KMS-11 (cell line): ENCODE measurements at regions not wholly inside any gene's neighbourhood (a gene's known extent, or its start where the extent isn't known, plus 50 kb on each side); places are given as distances from the start of the nearest gene placed in this dataset.

Source experiments
- H2AFZ ChIP-seq: fragments of 200-600 bp; sonication (generic); 2 replicates; pipeline ENCODE4 v1.6.1; 2016; ENCODE audit warnings: antibody characterized with exemption, mixed run types, low read depth
- H3K27ac ChIP-seq: fragments of 200-600 bp; sonication (generic); 2 replicates; pipeline ENCODE4 v1.6.1; 2016; ENCODE audit warnings: mild to moderate bottlenecking, mixed run types
- H3K27me3 ChIP-seq: fragments of 200-600 bp; sonication (generic); 2 replicates; pipeline ENCODE4 v1.6.1; 2017; ENCODE audit warnings: mild to moderate bottlenecking, low read depth, mixed run types, moderate library complexity; ENCODE audit not compliant: insufficient read depth
- H3K36me3 ChIP-seq: fragments of 200-600 bp; sonication (generic); 2 replicates; pipeline ENCODE4 v1.6.1; 2017; ENCODE audit warnings: mild to moderate bottlenecking, mixed run types; ENCODE audit not compliant: insufficient read depth
- H3K4me1 ChIP-seq: fragments of 200-600 bp; sonication (generic); 2 replicates; pipeline ENCODE4 v1.6.1; 2016; ENCODE audit warnings: mild to moderate bottlenecking, low read depth, mixed run types; ENCODE audit not compliant: poor library complexity, severe bottlenecking
- H3K4me2 ChIP-seq: fragments of 200-600 bp; sonication (generic); 2 replicates; pipeline ENCODE4 v1.7.0; 2016; ENCODE audit warnings: mild to moderate bottlenecking, mixed run types
- H3K4me3 ChIP-seq: fragments of 200-600 bp; sonication (generic); IDR thresholded peaks from 2 replicates; pipeline ENCODE4 v1.6.1; 2017; ENCODE audit warnings: low read depth, low read length, mixed read lengths; ENCODE audit not compliant: insufficient read depth
- H3K79me2 ChIP-seq: fragments of 200-600 bp; sonication (generic); 2 replicates; pipeline ENCODE4 v1.6.1; 2016; ENCODE audit warnings: low read depth, mixed run types; ENCODE audit not compliant: insufficient read depth
- H3K9ac ChIP-seq: fragments of 200-600 bp; sonication (generic); 2 replicates; pipeline ENCODE4 v1.6.1; 2016; ENCODE audit warnings: mild to moderate bottlenecking, mixed run types
- H4K20me1 ChIP-seq: fragments of 200-600 bp; sonication (generic); 2 replicates; pipeline ENCODE4 v1.6.1; 2016; ENCODE audit warnings: mild to moderate bottlenecking, mixed run types; ENCODE audit not compliant: insufficient read depth
- CTCF ChIP-seq: fragments of 200-600 bp; sonication (generic); conservative IDR thresholded peaks from 2 replicates; pipeline ENCODE4 v1.6.1; 2017; ENCODE audit warnings: low read depth, mild to moderate bottlenecking, antibody characterized with exemption, low read length, moderate library complexity, mixed read lengths

- Histone ChIP-seq H3K36me3 (no peaks in the 10 kb centered on the region), H3K4me3 (no peak overlapping the region), H3K27ac (no peak overlapping the region), H4K20me1 (no peaks in the 10 kb centered on the region), H3K9ac (no peak overlapping the region), H3K4me1 (peaks cover 4% of the 10 kb centered on the region), H3K79me2 (no peaks in the 10 kb centered on the region), H2AFZ (no peak overlapping the region), H3K4me2 (no peak overlapping the region), H3K27me3 (no peaks in the 10 kb centered on the region)
- no peak for TF ChIP-seq CTCF
Measured at GRCh38 chr4:20086799-20087521, 164.7 kb upstream of the SLIT2 start.

DNA sequence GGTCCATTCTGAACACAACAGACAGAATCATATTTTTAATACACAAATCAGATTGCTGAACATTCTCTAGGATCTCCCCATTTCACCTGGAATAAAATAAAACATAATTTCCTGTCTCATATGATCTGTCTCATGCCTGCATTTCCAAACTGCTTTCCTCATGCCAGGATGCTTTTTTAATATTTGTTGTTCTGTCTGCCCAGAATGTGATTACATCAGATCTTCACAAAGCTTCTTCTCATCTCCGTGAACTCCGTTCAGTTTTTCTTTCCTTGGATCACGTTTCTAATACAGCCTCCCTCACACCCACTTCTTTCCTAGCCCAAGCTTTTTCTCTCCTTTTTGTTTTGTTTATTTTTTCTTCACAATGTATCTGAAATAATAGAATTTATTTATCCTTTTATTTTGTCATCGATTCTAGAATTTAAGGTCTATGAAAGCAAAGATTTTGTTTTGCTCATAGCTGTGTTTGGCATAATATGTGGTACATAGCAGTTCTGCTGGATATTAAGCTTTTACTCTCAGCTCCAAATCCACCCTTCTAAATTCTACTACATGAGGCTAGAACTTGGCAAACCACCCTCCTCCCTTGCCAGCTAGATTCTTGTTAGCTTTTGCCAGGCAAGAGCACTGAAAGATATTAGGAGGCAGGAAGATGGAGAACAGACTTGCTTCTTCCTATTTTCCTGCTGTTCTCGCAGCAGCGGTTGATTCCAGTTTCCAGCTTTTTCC lies 165.5 kb upstream of the SLIT2 start:
- TF ChIP-seq CTCF, result no peak
- no peaks in the 10 kb centered on the region for H4K20me1 ChIP-seq
- H3K4me1 ChIP-seq, result peaks cover 4% of the 10 kb centered on the region
- H3K79me2 ChIP-seq, result no peaks in the 10 kb centered on the region
- no peak overlapping the region for H2AFZ ChIP-seq
- H3K36me3 ChIP-seq, result no peaks in the 10 kb centered on the region
- no peaks in the 10 kb centered on the region for H3K27me3 ChIP-seq
- no peak overlapping the region for H3K27ac ChIP-seq
- H3K4me3 ChIP-seq, result no peak overlapping the region
- no peak overlapping the region for H3K4me2 ChIP-seq
- H3K9ac ChIP-seq, result no peak overlapping the region

GRCh38 chr4:20085653-20086052 lies 166.1 kb upstream of the SLIT2 start:
- no peaks in the 10 kb centered on the region for H4K20me1 ChIP-seq
- H3K4me3 ChIP-seq, result no peak overlapping the region
- TF ChIP-seq CTCF, result no peak
- H3K9ac ChIP-seq, result no peak overlapping the region
- H3K79me2 ChIP-seq, result no peaks in the 10 kb centered on the region
- H3K4me1 ChIP-seq, result peaks cover 4% of the 10 kb centered on the region
- H2AFZ ChIP-seq, result no peak overlapping the region
- no peaks in the 10 kb centered on the region for H3K27me3 ChIP-seq
- H3K4me2 ChIP-seq, result no peak overlapping the region
- H3K27ac ChIP-seq, result no peak overlapping the region
- H3K36me3 ChIP-seq, result no peaks in the 10 kb centered on the region

- no peak for TF ChIP-seq CTCF
- no peak overlapping the region for H3K9ac ChIP-seq
- peaks cover 4% of the 10 kb centered on the region for H3K4me1 ChIP-seq
- H3K27me3 ChIP-seq, result no peaks in the 10 kb centered on the region
- no peaks in the 10 kb centered on the region for H3K36me3 ChIP-seq
- H2AFZ ChIP-seq, result no peak overlapping the region
- no peaks in the 10 kb centered on the region for H4K20me1 ChIP-seq
- no peak overlapping the region for H3K4me2 ChIP-seq
- no peak overlapping the region for H3K27ac ChIP-seq
- H3K79me2 ChIP-seq, result no peaks in the 10 kb centered on the region
- H3K4me3 ChIP-seq, result no peak overlapping the region
Measured at GRCh38 chr4:20085156-20085555, 166.5 kb upstream of the SLIT2 start.
